Tibial artery (tissue), 4 donors: ENCODE measurements at regions not wholly inside any gene's neighbourhood (a gene's known extent, or its start where the extent isn't known, plus 50 kb on each side); places are given as distances from the start of the nearest gene placed in this dataset.

Experiments
- DNase-seq, 2 donors: peaks; one replicate each; pipeline ENCODE4 v3.0.0-alpha.2; 2019
- H3K27ac ChIP-seq, 2 donors: fragments of 200-600 bp; sonication (generic) in 1 of 2; 1 replicate in 1 of 2; 2 replicates in 1 of 2; pipeline ENCODE4 v1.5.1; 2018 to 2019; ENCODE audit warnings: mild to moderate bottlenecking in 1 of 2
- H3K27me3 ChIP-seq, 2 donors: fragments of 200-600 bp; sonication (generic) in 1 of 2; one replicate each; pipeline versions ENCODE4 v1.5.1 to v1.6.0; 2016 to 2019
- H3K36me3 ChIP-seq, 3 donors: fragments of 200-600 bp; sonication (generic) in 2 of 3; one replicate each; pipeline ENCODE4 v1.5.1; 2016 to 2019; ENCODE audit warnings: mild to moderate bottlenecking in 2 of 3
- H3K4me1 ChIP-seq, 4 donors: fragments of 200-600 bp; sonication (generic) in 2 of 4; 1 replicate in 3 of 4; 2 replicates in 1 of 4; pipeline ENCODE4 v1.5.1; 2016 to 2019
- H3K4me3 ChIP-seq, 2 donors: fragments of 200-600 bp; sonication (generic) in 1 of 2; 1 replicate in 1 of 2; 2 replicates in 1 of 2; pipeline ENCODE4 v1.5.1; 2018 to 2019; ENCODE audit warnings: mild to moderate bottlenecking in 2 of 2
- H3K9me3 ChIP-seq, 3 donors: fragments of 200-600 bp; sonication (generic) in 1 of 3; one replicate each; pipeline ENCODE4 v1.5.1; 2016 to 2019
- CTCF ChIP-seq, 2 experiments: fragments of 200-600 bp in 1 of 2; fragments of 450-650 bp in 1 of 2; IDR thresholded peaks; one replicate each; pipeline ENCODE4 v1.5.1; 2017 to 2019; ENCODE audit warnings: antibody characterized with exemption in 2 of 2, mild to moderate bottlenecking in 1 of 2, moderate library complexity in 1 of 2
- intact Hi-C: fragments of 100-400 bp; cut with DNase I; formaldehyde crosslinking; loops from one replicate; pipeline ENCODE4 v1.15.0; 2023; ENCODE audit warnings: low total_unique reads

- intact Hi-C loops = no loop called here
- no peak for TF ChIP-seq CTCF (IDR thresholded peaks at IDR 0.05)
- peak overlapping the region in 1 of 2 donors; percentile 70 for H3K27ac ChIP-seq
- H3K4me1 ChIP-seq = peaks cover 0 to 33% (median 20%) of the 10 kb centered on the region in 4 donors
- H3K9me3 ChIP-seq = no peaks in the 10 kb centered on the region
- no peaks in the 10 kb centered on the region for H3K36me3 ChIP-seq
- no peak overlapping the region for H3K4me3 ChIP-seq
- DNase-seq = no peak
- H3K27me3 ChIP-seq = no peaks in the 10 kb centered on the region
Measured at GRCh38 chr5:112687306-112687705, 50.4 kb upstream of the APC start.
